ENCODE measurements at regions not wholly inside any gene's neighbourhood (a gene's known extent, or its start where the extent isn't known, plus 50 kb on each side); places are given as distances from the start of the nearest gene placed in this dataset.

- CTCF ChIA-PET = no interaction called here
- no peaks in the 10 kb centered on the region for H3K36me3 ChIP-seq (ENCODE audit: control insufficient read depth, insufficient read depth, low read length)
- POLR2A ChIA-PET = no interaction called here
- H3K36me3 Mint-ChIP-seq (ENCODE audit: insufficient read depth, unreplicated experiment) = no peaks in the 10 kb centered on the region
- no peak overlapping the region for H3K4me3 ChIP-seq (ENCODE audit: low read depth, low read length)
- H3K27me3 Mint-ChIP-seq (ENCODE audit: insufficient read depth, unreplicated experiment) = no peaks in the 10 kb centered on the region
- no peak for TF ChIP-seq CTCF (IDR thresholded peaks at IDR 0.05; ENCODE audit: insufficient read depth in 1 of 2, low read depth in 1 of 2, low read length in 1 of 2, severe bottlenecking in 1 of 2, unreplicated experiment in 1 of 2)
- no peaks in the 10 kb centered on the region for H3K4me1 ChIP-seq
- H3K4me3 Mint-ChIP-seq (ENCODE audit: unreplicated experiment) = no peak overlapping the region
- no peaks in the 10 kb centered on the region for H3K27me3 ChIP-seq (replicated peaks; ENCODE audit: control insufficient read depth, insufficient read depth, low read length)
- BruUV-seq (replicated peaks) = no TSS peak
- DNase-seq = no peak
- intact Hi-C loops (cut with micrococcal nuclease; ENCODE audit: unreplicated experiment) = no loop called here
- H3K4me1 Mint-ChIP-seq (ENCODE audit: low read depth, unreplicated experiment) = no peaks in the 10 kb centered on the region
- H3K9me3 Mint-ChIP-seq (ENCODE audit: unreplicated experiment) = no peaks in the 10 kb centered on the region
- no peak overlapping the region for H3K27ac Mint-ChIP-seq (ENCODE audit: unreplicated experiment)
- no peaks in the 10 kb centered on the region for H3K9me3 ChIP-seq
These were observed 68.2 kb upstream of the CDH10 start for GRCh38 chr5:24712947-24713346.

- Histone ChIP-seq H3K27me3 (replicated peaks; ENCODE audit: control insufficient read depth, insufficient read depth, low read length) (no peaks in the 10 kb centered on the region), H3K36me3 (ENCODE audit: control insufficient read depth, insufficient read depth, low read length) (no peaks in the 10 kb centered on the region), H3K4me3 (ENCODE audit: low read depth, low read length) (no peak overlapping the region), H3K4me1 (no peaks in the 10 kb centered on the region), H3K9me3 (no peaks in the 10 kb centered on the region)
- intact Hi-C loops (cut with micrococcal nuclease; ENCODE audit: unreplicated experiment) = no loop called here
- Mint-ChIP-seq H3K36me3 (ENCODE audit: insufficient read depth, unreplicated experiment) (no peaks in the 10 kb centered on the region), H3K4me3 (ENCODE audit: unreplicated experiment) (no peak overlapping the region), H3K9me3 (ENCODE audit: unreplicated experiment) (no peaks in the 10 kb centered on the region), H3K4me1 (ENCODE audit: low read depth, unreplicated experiment) (no peaks in the 10 kb centered on the region), H3K27ac (ENCODE audit: unreplicated experiment) (no peak overlapping the region), H3K27me3 (ENCODE audit: insufficient read depth, unreplicated experiment) (no peaks in the 10 kb centered on the region)
- DNase-seq = no peak
- ChIA-PET POLR2A (no interaction called here), CTCF (no interaction called here)
- no TSS peak for BruUV-seq (replicated peaks)
- TF ChIP-seq CTCF (IDR thresholded peaks at IDR 0.05; ENCODE audit: insufficient read depth in 1 of 2, low read depth in 1 of 2, low read length in 1 of 2, severe bottlenecking in 1 of 2, unreplicated experiment in 1 of 2) = no peak
These were observed 67.3 kb upstream of the CDH10 start for GRCh38 chr5:24712047-24712446.

- Mint-ChIP-seq H3K27me3 (ENCODE audit: insufficient read depth, unreplicated experiment) (no peaks in the 10 kb centered on the region), H3K27ac (ENCODE audit: unreplicated experiment) (no peak overlapping the region), H3K4me1 (ENCODE audit: low read depth, unreplicated experiment) (no peaks in the 10 kb centered on the region), H3K36me3 (ENCODE audit: insufficient read depth, unreplicated experiment) (no peaks in the 10 kb centered on the region), H3K9me3 (ENCODE audit: unreplicated experiment) (no peaks in the 10 kb centered on the region), H3K4me3 (ENCODE audit: unreplicated experiment) (no peak overlapping the region)
- no TSS peak for BruUV-seq (replicated peaks)
- Histone ChIP-seq H3K4me3 (ENCODE audit: low read depth, low read length) (no peak overlapping the region), H3K9me3 (no peaks in the 10 kb centered on the region), H3K27me3 (replicated peaks; ENCODE audit: control insufficient read depth, insufficient read depth, low read length) (no peaks in the 10 kb centered on the region), H3K4me1 (no peaks in the 10 kb centered on the region), H3K36me3 (ENCODE audit: control insufficient read depth, insufficient read depth, low read length) (no peaks in the 10 kb centered on the region)
- intact Hi-C loops (cut with micrococcal nuclease; ENCODE audit: unreplicated experiment) = no loop called here
- CTCF ChIA-PET = no interaction called here
- POLR2A ChIA-PET = no interaction called here
- no peak for DNase-seq
- no peak for TF ChIP-seq CTCF (IDR thresholded peaks at IDR 0.05; ENCODE audit: insufficient read depth in 1 of 2, low read depth in 1 of 2, low read length in 1 of 2, severe bottlenecking in 1 of 2, unreplicated experiment in 1 of 2)
These were observed 59.2 kb upstream of the CDH10 start for GRCh38 chr5:24703934-24704333.
